ENCODE measurements at regions not wholly inside any gene's neighbourhood (a gene's known extent, or its start where the extent isn't known, plus 50 kb on each side); places are given as distances from the start of the nearest gene placed in this dataset.
"Not testable (repeated sequence)": the region's sequence is repeated elsewhere in the genome, so short reads cannot be mapped to it uniquely, and the experiment has no call there.

- FAIRE-seq (no peak), DNase-seq (ENCODE audit: insufficient read length, low spot score) (no peak)
These were observed 52.2 kb downstream of the ACTL7B start for GRCh38 chr9:108803428-108804065.

GRCh38 chr9:108802967-108803366, 52.8 kb downstream of the ACTL7B start:
- DNase-seq (ENCODE audit: insufficient read length, low spot score) (no peak), FAIRE-seq (no peak)

GRCh38 chr9:108801949-108802348, 53.8 kb downstream of the ACTL7B start:
- DNase-seq (ENCODE audit: insufficient read length, low spot score) (no peak), FAIRE-seq (no peak)

GRCh38 chr9:108800632-108801099, 55.1 kb downstream of the ACTL7B start:
- DNase-seq (ENCODE audit: insufficient read length, low spot score) (no peak), FAIRE-seq (peak; percentile 42)

- FAIRE-seq (no peak), DNase-seq (ENCODE audit: insufficient read length, low spot score) (no peak)
These were observed 62.2 kb downstream of the ACTL7B start for GRCh38 chr9:108793573-108793972.

GRCh38 chr9:108789742-108790141, 66.0 kb downstream of the ACTL7B start:
- no peak for FAIRE-seq
- DNase-seq (ENCODE audit: insufficient read length, low spot score) = no peak

- no peak for FAIRE-seq
- DNase-seq (ENCODE audit: insufficient read length, low spot score) = no peak
These were observed 68.1 kb downstream of the ACTL7B start for GRCh38 chr9:108787690-108788048.

- FAIRE-seq (no peak), DNase-seq (ENCODE audit: insufficient read length, low spot score) (no peak)
These were observed 68.7 kb downstream of the ACTL7B start for GRCh38 chr9:108786901-108787689.

GRCh38 chr9:108786322-108786721, 69.5 kb downstream of the ACTL7B start:
- DNase-seq (ENCODE audit: insufficient read length, low spot score) (no peak), FAIRE-seq (no peak)

- FAIRE-seq (no peak), DNase-seq (ENCODE audit: insufficient read length, low spot score) (no peak)
These were observed 70.8 kb downstream of the ACTL7B start for GRCh38 chr9:108784998-108785397.

GRCh38 chr9:108783731-108784495, 71.9 kb downstream of the ACTL7B start:
- no peak for FAIRE-seq

GRCh38 chr9:108783326-108783725, 72.5 kb downstream of the ACTL7B start:
- FAIRE-seq (no peak), DNase-seq (ENCODE audit: insufficient read length, low spot score) (no peak)

More at GRCh38 chr9:108783731-108784495, 71.9 kb downstream of the ACTL7B start:
- no peak for DNase-seq (ENCODE audit: insufficient read length, low spot score)

GRCh38 chr9:108780942-108781734, 74.6 kb downstream of the ACTL7B start:
- no peak for FAIRE-seq
- no peak for DNase-seq (ENCODE audit: insufficient read length, low spot score)

GRCh38 chr9:108779551-108780325, 76.0 kb downstream of the ACTL7B start:
- DNase-seq (ENCODE audit: insufficient read length, low spot score) = no peak
- FAIRE-seq = no peak

GRCh38 chr9:108776920-108777639, 78.7 kb downstream of the ACTL7B start:
- DNase-seq (ENCODE audit: insufficient read length, low spot score) = peak; percentile 15
- FAIRE-seq = no peak

GRCh38 chr9:108775901-108776306, 79.9 kb downstream of the ACTL7B start:
- FAIRE-seq (no peak), DNase-seq (ENCODE audit: insufficient read length, low spot score) (no peak)

- DNase-seq (ENCODE audit: insufficient read length, low spot score); FAIRE-seq: not testable (repeated sequence)
These were observed 81.7 kb downstream of the ACTL7B start for GRCh38 chr9:108774088-108774487.

GRCh38 chr9:108772301-108772894, 83.4 kb downstream of the ACTL7B start:
- no peak for FAIRE-seq
- DNase-seq (ENCODE audit: insufficient read length, low spot score) = no peak

GRCh38 chr9:108768744-108769143, 87.0 kb downstream of the ACTL7B start:
- DNase-seq (ENCODE audit: insufficient read length, low spot score) = no peak
- FAIRE-seq = no peak

All from HTR-8/SVneo (cell line).